ENCODE measurements at regions not wholly inside any gene's neighbourhood (a gene's known extent, or its start where the extent isn't known, plus 50 kb on each side); places are given as distances from the start of the nearest gene placed in this dataset.

- Mint-ChIP-seq H3K27me3 (ENCODE audit: low read depth in 2 of 2) (peaks cover 8 to 17% of the 10 kb centered on the region in 2 donors), H3K4me3 (no peak overlapping the region), H3K36me3 (no peaks in the 10 kb centered on the region), H3K9me3 (no peaks in the 10 kb centered on the region), H3K4me1 (no peaks in the 10 kb centered on the region), H3K27ac (no peak overlapping the region)
- no peaks in the 10 kb centered on the region for H3K36me3 ChIP-seq (ENCODE audit: control insufficient read depth, insufficient read depth, low read length)
- intact Hi-C loops (cut with micrococcal nuclease), result no loop called here
- H3K4me1 ChIP-seq (ENCODE audit: control insufficient read depth, insufficient read depth, low read length), result no peaks in the 10 kb centered on the region
- ATAC-seq (no peak), DNase-seq (no peak)
- H3K27me3 ChIP-seq (ENCODE audit: control insufficient read depth, insufficient read depth, low read length), result peaks cover 4% of the 10 kb centered on the region
- H3K27ac ChIP-seq (ENCODE audit: low read length), result no peak overlapping the region
- H3K9me3 ChIP-seq (ENCODE audit: control insufficient read depth, insufficient read depth, low read length), result no peaks in the 10 kb centered on the region
- TF ChIP-seq CTCF (IDR thresholded peaks at IDR 0.05), result no peak
- no peak overlapping the region for H3K4me3 ChIP-seq (ENCODE audit: low read length)
These were observed 108.2 kb upstream of the PCBD1 start for GRCh38 chr10:70996549-70996948.

- DNase-seq, result no peak
- ATAC-seq, result no peak
- no peaks in the 10 kb centered on the region for H3K9me3 ChIP-seq (ENCODE audit: control insufficient read depth, insufficient read depth, low read length)
- no peak for TF ChIP-seq CTCF (IDR thresholded peaks at IDR 0.05)
- intact Hi-C loops (cut with micrococcal nuclease), result no loop called here
- H3K27me3 Mint-ChIP-seq (ENCODE audit: low read depth in 2 of 2), result peaks cover 8 to 15% of the 10 kb centered on the region in 2 donors
- H3K4me3 Mint-ChIP-seq, result no peak overlapping the region
- peaks cover 4% of the 10 kb centered on the region for H3K27me3 ChIP-seq (ENCODE audit: control insufficient read depth, insufficient read depth, low read length)
- H3K27ac ChIP-seq (ENCODE audit: low read length), result no peak overlapping the region
- H3K4me1 Mint-ChIP-seq, result no peaks in the 10 kb centered on the region
- H3K4me1 ChIP-seq (ENCODE audit: control insufficient read depth, insufficient read depth, low read length), result no peaks in the 10 kb centered on the region
- H3K36me3 Mint-ChIP-seq, result no peaks in the 10 kb centered on the region
- H3K4me3 ChIP-seq (ENCODE audit: low read length), result no peak overlapping the region
- no peaks in the 10 kb centered on the region for H3K36me3 ChIP-seq (ENCODE audit: control insufficient read depth, insufficient read depth, low read length)
- no peaks in the 10 kb centered on the region for H3K9me3 Mint-ChIP-seq
- no peak overlapping the region for H3K27ac Mint-ChIP-seq
- WGBS (ENCODE audit: insufficient coverage), result 64% methylated on average over 3 of the region's 3 CpGs
These were observed 108.9 kb upstream of the PCBD1 start for GRCh38 chr10:70997236-70997635.

GRCh38 chr10:70998086-70998485, 109.7 kb upstream of the PCBD1 start:
- peaks cover 4% of the 10 kb centered on the region for H3K27me3 ChIP-seq (ENCODE audit: control insufficient read depth, insufficient read depth, low read length)
- H3K4me3 ChIP-seq (ENCODE audit: low read length), result no peak overlapping the region
- intact Hi-C loops (cut with micrococcal nuclease), result no loop called here
- H3K36me3 Mint-ChIP-seq, result no peaks in the 10 kb centered on the region
- ATAC-seq (no peak), DNase-seq (no peak)
- H3K27me3 Mint-ChIP-seq (ENCODE audit: low read depth in 2 of 2), result peaks cover 6 to 15% of the 10 kb centered on the region in 2 donors
- H3K9me3 ChIP-seq (ENCODE audit: control insufficient read depth, insufficient read depth, low read length), result no peaks in the 10 kb centered on the region
- no peak overlapping the region for H3K27ac ChIP-seq (ENCODE audit: low read length)
- TF ChIP-seq CTCF (IDR thresholded peaks at IDR 0.05), result no peak
- H3K4me1 Mint-ChIP-seq, result no peaks in the 10 kb centered on the region
- no peaks in the 10 kb centered on the region for H3K9me3 Mint-ChIP-seq
- H3K36me3 ChIP-seq (ENCODE audit: control insufficient read depth, insufficient read depth, low read length), result no peaks in the 10 kb centered on the region
- H3K4me3 Mint-ChIP-seq, result no peak overlapping the region
- H3K4me1 ChIP-seq (ENCODE audit: control insufficient read depth, insufficient read depth, low read length), result no peaks in the 10 kb centered on the region
- H3K27ac Mint-ChIP-seq, result no peak overlapping the region
- 85% methylated on average over 9 of the region's 9 CpGs for WGBS (ENCODE audit: insufficient coverage)

GRCh38 chr10:71001470-71001869, 113.1 kb upstream of the PCBD1 start:
- Histone ChIP-seq H3K4me1 (ENCODE audit: control insufficient read depth, insufficient read depth, low read length) (no peaks in the 10 kb centered on the region), H3K36me3 (ENCODE audit: control insufficient read depth, insufficient read depth, low read length) (no peaks in the 10 kb centered on the region), H3K27ac (ENCODE audit: low read length) (no peak overlapping the region), H3K27me3 (ENCODE audit: control insufficient read depth, insufficient read depth, low read length) (peaks cover 1% of the 10 kb centered on the region), H3K9me3 (ENCODE audit: control insufficient read depth, insufficient read depth, low read length) (no peaks in the 10 kb centered on the region), H3K4me3 (ENCODE audit: low read length) (no peak overlapping the region)
- no peaks in the 10 kb centered on the region for H3K36me3 Mint-ChIP-seq
- no peak overlapping the region for H3K4me3 Mint-ChIP-seq
- H3K27me3 Mint-ChIP-seq (ENCODE audit: low read depth in 2 of 2), result peaks cover 0 to 11% of the 10 kb centered on the region in 2 donors
- H3K27ac Mint-ChIP-seq, result no peak overlapping the region
- H3K9me3 Mint-ChIP-seq, result no peaks in the 10 kb centered on the region
- intact Hi-C loops (cut with micrococcal nuclease), result no loop called here
- TF ChIP-seq CTCF (IDR thresholded peaks at IDR 0.05), result no peak
- 93% methylated on average over 2 of the region's 2 CpGs for WGBS (ENCODE audit: insufficient coverage)
- ATAC-seq, result no peak
- no peak for DNase-seq
- H3K4me1 Mint-ChIP-seq, result no peaks in the 10 kb centered on the region
